SK-N-MC (cell line): ENCODE measurements at regions not wholly inside any gene's neighbourhood (a gene's known extent, or its start where the extent isn't known, plus 50 kb on each side); places are given as distances from the start of the nearest gene placed in this dataset.
"Not testable (repeated sequence)": the region's sequence is repeated elsewhere in the genome, so short reads cannot be mapped to it uniquely, and the experiment has no call there.

Experiments
- DNase-seq: peaks from one replicate; pipeline ENCODE4 v3.0.0-alpha.2; 2011; ENCODE audit warnings: low read depth, low spot score
- H3K27ac ChIP-seq: fragments of 200-600 bp; sonication (generic); 2 replicates; pipeline ENCODE4 v1.5.1; 2016; ENCODE audit warnings: mixed run types
- H3K36me3 ChIP-seq: fragments of 200-600 bp; sonication (generic); 2 replicates; pipeline ENCODE4 v1.6.1; 2017; ENCODE audit warnings: antibody characterized with exemption, low read length, mixed read lengths; ENCODE audit not compliant: insufficient read depth
- H3K4me3 ChIP-seq: fragments of 200-600 bp; sonication (generic); 2 replicates; pipeline ENCODE4 v1.5.1; 2016
- H3K9ac ChIP-seq: fragments of 200-600 bp; sonication (generic); 2 replicates; pipeline ENCODE4 v1.8.0; 2017; ENCODE audit warnings: mixed run types, mixed read lengths; ENCODE audit not compliant: insufficient read length
- H3K9me3 ChIP-seq: fragments of 200-600 bp; sonication (generic); 2 replicates; pipeline ENCODE4 v1.6.1; 2017; ENCODE audit warnings: low read depth, mild to moderate bottlenecking, antibody characterized with exemption, low read length, moderate library complexity, mixed read lengths
- EZH2 ChIP-seq: fragments of 200-600 bp; sonication (generic); IDR thresholded peaks from one replicate; pipeline ENCODE4 v1.6.1; 2017; ENCODE audit warnings: antibody characterized with exemption
- FOXP2 ChIP-seq: optimal IDR thresholded peaks from 2 replicates; pipeline ENCODE3; 2011; ENCODE audit warnings: mild to moderate bottlenecking, moderate library complexity; ENCODE audit not compliant: insufficient read depth; ENCODE audit errors: extremely low read length, control extremely low read depth
- POLR2AphosphoS5 ChIP-seq: IDR thresholded peaks from 2 replicates; pipeline ENCODE4 v1.6.1; 2012; ENCODE audit warnings: mild to moderate bottlenecking, low read depth, low read length, borderline replicate concordance

GRCh38 chr14:55794655-55795595 lies 214.9 kb downstream of the KTN1 start:
- Histone ChIP-seq H3K9me3 (no peaks in the 10 kb centered on the region), H3K4me3 (no peak overlapping the region), H3K9ac (no peak overlapping the region), H3K36me3 (no peaks in the 10 kb centered on the region), H3K27ac (no peak overlapping the region)
- TF ChIP-seq EZH2 (no peak), POLR2AphosphoS5 (no peak), FOXP2 (no peak)
- DNase-seq, result no peak

- not testable (repeated sequence) for H3K36me3 ChIP-seq, H3K27ac ChIP-seq, H3K9me3 ChIP-seq, H3K4me3 ChIP-seq, DNase-seq, H3K9ac ChIP-seq
These were observed 216.5 kb downstream of the KTN1 start for GRCh38 chr14:55796513-55796912.

- no peak overlapping the region for H3K27ac ChIP-seq
- no peaks in the 10 kb centered on the region for H3K36me3 ChIP-seq
- no peak overlapping the region for H3K4me3 ChIP-seq
- TF ChIP-seq POLR2AphosphoS5 (no peak), EZH2 (no peak), FOXP2 (no peak)
- H3K9ac ChIP-seq, result no peak overlapping the region
- DNase-seq, result no peak
- no peaks in the 10 kb centered on the region for H3K9me3 ChIP-seq
These were observed 218.4 kb downstream of the KTN1 start for GRCh38 chr14:55798406-55798805.

DNA sequence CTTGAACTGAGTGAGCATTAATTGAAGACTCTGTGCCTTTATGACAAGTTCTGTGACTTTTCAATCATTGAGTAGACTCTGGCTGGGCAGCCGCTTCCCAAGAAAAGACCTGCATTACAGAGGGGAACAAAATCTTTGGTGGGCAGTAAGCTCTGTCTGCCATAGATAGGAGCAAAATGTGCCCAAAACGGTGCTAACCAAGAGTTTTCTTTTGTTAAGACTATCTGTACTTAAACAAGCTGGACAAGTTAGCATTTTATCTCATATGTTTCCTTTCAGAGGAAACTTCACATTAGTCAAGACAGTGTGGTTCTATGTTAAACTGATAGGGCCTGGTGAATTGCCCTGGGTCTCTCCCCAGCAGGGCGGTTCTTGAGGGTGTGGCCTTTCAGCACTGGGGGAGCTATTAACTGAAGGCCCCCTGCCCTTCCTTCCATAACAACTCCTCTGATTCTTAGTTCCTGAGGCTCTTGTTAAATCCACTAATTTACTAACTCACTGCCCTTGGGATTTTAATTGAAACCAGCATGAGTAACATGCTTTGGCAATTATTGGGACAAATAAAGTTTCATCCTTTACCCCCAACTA lies 219.6 kb downstream of the KTN1 start:
- DNase-seq, result no peak
- H3K36me3 ChIP-seq, result no peaks in the 10 kb centered on the region
- peak overlapping the region; percentile 34 for H3K9ac ChIP-seq
- H3K27ac ChIP-seq, result peak overlapping the region; percentile 69
- H3K4me3 ChIP-seq, result no peak overlapping the region
- H3K9me3 ChIP-seq, result no peaks in the 10 kb centered on the region
- TF ChIP-seq FOXP2 (no peak), EZH2 (no peak), POLR2AphosphoS5 (no peak)

DNA sequence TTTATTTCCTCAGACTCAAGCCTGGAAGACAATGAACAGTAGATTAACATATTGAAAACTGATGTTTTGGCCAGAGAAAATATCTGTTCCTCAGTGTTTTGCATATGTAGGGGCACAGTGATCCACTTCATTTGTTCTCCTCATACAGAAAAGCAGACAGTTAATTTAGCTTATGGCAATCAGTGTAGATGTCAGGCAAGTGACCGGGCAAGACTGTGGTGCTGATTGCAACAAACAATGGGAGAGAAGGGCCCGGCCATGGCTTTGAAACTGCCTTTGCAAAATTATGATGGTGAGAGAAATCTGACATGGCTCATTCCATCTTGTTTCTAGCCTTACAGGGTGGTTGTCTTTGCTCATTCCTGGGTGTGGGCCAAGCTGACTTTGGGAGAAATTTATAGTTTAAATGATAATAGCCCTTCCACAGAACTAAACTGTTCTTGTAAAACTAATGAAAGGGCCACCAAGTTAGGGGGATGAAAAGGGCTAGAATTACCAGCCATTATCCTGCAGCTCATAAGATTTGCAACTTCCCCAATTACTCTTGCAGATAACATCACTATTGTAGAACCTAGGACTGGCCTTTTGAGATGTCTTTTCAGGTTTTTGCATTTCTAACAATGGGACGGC lies 220.3 kb downstream of the KTN1 start:
- no peaks in the 10 kb centered on the region for H3K36me3 ChIP-seq
- peak overlapping the region; percentile 69 for H3K27ac ChIP-seq
- no peaks in the 10 kb centered on the region for H3K9me3 ChIP-seq
- no peak overlapping the region for H3K9ac ChIP-seq
- DNase-seq, result no peak
- TF ChIP-seq EZH2, result no peak
- no peak for TF ChIP-seq FOXP2
- no peak for TF ChIP-seq POLR2AphosphoS5
- no peak overlapping the region for H3K4me3 ChIP-seq

DNA sequence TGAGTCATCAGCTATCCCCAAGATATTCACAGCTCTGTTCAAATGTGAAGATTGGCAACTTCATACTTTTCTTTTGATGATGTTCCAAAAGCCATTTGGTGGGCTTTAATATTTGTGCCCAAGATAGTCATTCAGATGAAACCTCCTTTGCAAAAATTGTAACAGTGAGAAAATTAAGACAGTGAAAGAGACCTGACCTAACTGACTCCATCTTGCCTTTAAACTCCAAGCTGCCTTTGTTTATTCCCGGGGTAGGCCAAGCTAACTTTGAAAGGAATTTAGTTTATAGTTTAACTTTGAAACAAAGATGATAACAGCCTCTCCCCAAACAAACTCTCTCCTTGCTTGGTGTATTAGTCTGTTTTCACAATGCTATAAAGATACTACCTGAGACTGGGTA lies 221.1 kb downstream of the KTN1 start:
- no peaks in the 10 kb centered on the region for H3K9me3 ChIP-seq
- H3K36me3 ChIP-seq, result no peaks in the 10 kb centered on the region
- no peak for DNase-seq
- TF ChIP-seq EZH2 (no peak), POLR2AphosphoS5 (no peak), FOXP2 (no peak)
- no peak overlapping the region for H3K9ac ChIP-seq
- H3K27ac ChIP-seq, result no peak overlapping the region
- no peak overlapping the region for H3K4me3 ChIP-seq

- H3K27ac ChIP-seq, result no peak overlapping the region
- H3K4me3 ChIP-seq, result no peak overlapping the region
- TF ChIP-seq FOXP2, result no peak
- no peak for TF ChIP-seq EZH2
- TF ChIP-seq POLR2AphosphoS5, result no peak
- no peak overlapping the region for H3K9ac ChIP-seq
- no peaks in the 10 kb centered on the region for H3K9me3 ChIP-seq
- DNase-seq, result no peak
- no peaks in the 10 kb centered on the region for H3K36me3 ChIP-seq
These were observed 223.2 kb downstream of the KTN1 start for GRCh38 chr14:55802986-55803872.

- Histone ChIP-seq H3K4me3 (no peak overlapping the region), H3K36me3 (no peaks in the 10 kb centered on the region), H3K27ac (no peak overlapping the region), H3K9me3 (no peaks in the 10 kb centered on the region), H3K9ac (no peak overlapping the region)
- TF ChIP-seq FOXP2 (no peak), EZH2 (no peak), POLR2AphosphoS5 (no peak)
- no peak for DNase-seq
These were observed 224.0 kb downstream of the KTN1 start for GRCh38 chr14:55803873-55804553.
